GM19240 (cell line): ENCODE measurements at regions not wholly inside any gene's neighbourhood (a gene's known extent, or its start where the extent isn't known, plus 50 kb on each side); places are given as distances from the start of the nearest gene placed in this dataset.
"Not testable (repeated sequence)": the region's sequence is repeated elsewhere in the genome, so short reads cannot be mapped to it uniquely, and the experiment has no call there.

Source experiments
- DNase-seq: peaks from one replicate; pipeline ENCODE4 v3.0.0; 2011; ENCODE audit warnings: low spot score; ENCODE audit not compliant: insufficient read length

- DNase-seq: not testable (repeated sequence)
Observed at GRCh38 chr5:100398815-100399214, 136.4 kb upstream of the FAM174A start.

GRCh38 chr5:100379254-100379858 lies 155.8 kb upstream of the FAM174A start:
- not testable (repeated sequence) for DNase-seq

- DNase-seq: not testable (repeated sequence)
Observed at GRCh38 chr5:100364757-100365478, 170.3 kb upstream of the FAM174A start.

- DNase-seq: not testable (repeated sequence)
Observed at GRCh38 chr5:100364343-100364742, 170.8 kb upstream of the FAM174A start.

GRCh38 chr5:100359998-100360397 lies 175.2 kb upstream of the FAM174A start:
- DNase-seq: not testable (repeated sequence)

- DNase-seq: not testable (repeated sequence)
Observed at GRCh38 chr5:100346269-100346668, 188.9 kb upstream of the FAM174A start.

GRCh38 chr5:100341485-100341884 lies 193.7 kb upstream of the FAM174A start:
- not testable (repeated sequence) for DNase-seq

GRCh38 chr5:100322483-100322882 lies 212.7 kb upstream of the FAM174A start:
- DNase-seq: no peak

- DNase-seq: no peak
Observed at GRCh38 chr5:100319885-100320284, 215.3 kb upstream of the FAM174A start.

- DNase-seq: no peak
Observed at GRCh38 chr5:100313657-100314056, 221.5 kb upstream of the FAM174A start.

GRCh38 chr5:100311806-100312205 lies 223.4 kb upstream of the FAM174A start:
- DNase-seq: no peak

- no peak for DNase-seq
Observed at GRCh38 chr5:100306000-100306399, 229.2 kb upstream of the FAM174A start.

- no peak for DNase-seq
Observed at GRCh38 chr5:100303216-100303615, 232.0 kb upstream of the FAM174A start.

- DNase-seq: no peak
Observed at GRCh38 chr5:100299261-100299660, 235.9 kb upstream of the FAM174A start.

GRCh38 chr5:100276071-100276470 lies 259.1 kb upstream of the FAM174A start:
- no peak for DNase-seq

GRCh38 chr5:100275631-100276030 lies 259.5 kb upstream of the FAM174A start:
- no peak for DNase-seq

GRCh38 chr5:100273846-100274580 lies 261.2 kb upstream of the FAM174A start:
- no peak for DNase-seq

GRCh38 chr5:100270023-100270771 lies 265.0 kb upstream of the FAM174A start:
- DNase-seq: no peak

GRCh38 chr5:100260968-100261367 lies 274.2 kb upstream of the FAM174A start:
- no peak for DNase-seq

- no peak for DNase-seq
Observed at GRCh38 chr5:100252944-100253343, 282.2 kb upstream of the FAM174A start.

GRCh38 chr5:100252037-100252436 lies 283.1 kb upstream of the FAM174A start:
- no peak for DNase-seq

- DNase-seq: no peak
Observed at GRCh38 chr5:100249884-100250269, 285.3 kb upstream of the FAM174A start.
